Stomach smooth muscle (tissue), 2 donors: ENCODE measurements at regions not wholly inside any gene's neighbourhood (a gene's known extent, or its start where the extent isn't known, plus 50 kb on each side); places are given as distances from the start of the nearest gene placed in this dataset.

Experiments
- H3K27ac ChIP-seq: one replicate; pipeline ENCODE4 v1.7.0; 2013; ENCODE audit warnings: mild to moderate bottlenecking, low read length, inconsistent platforms
- H3K27me3 ChIP-seq, 2 donors: one replicate each; pipeline ENCODE4 v1.7.0; 2013; ENCODE audit warnings: low read length in 2 of 2; ENCODE audit not compliant: insufficient read depth in 2 of 2, control insufficient read depth in 1 of 2
- H3K36me3 ChIP-seq, 2 donors: one replicate each; pipeline ENCODE4 v1.7.0; 2013; ENCODE audit warnings: low read length in 2 of 2; ENCODE audit not compliant: control insufficient read depth in 2 of 2, insufficient read depth in 2 of 2
- H3K4me1 ChIP-seq: one replicate; pipeline ENCODE4 v1.7.0; 2013; ENCODE audit warnings: low read length; ENCODE audit not compliant: control insufficient read depth, insufficient read depth
- H3K4me3 ChIP-seq, 2 donors: one replicate each; pipeline ENCODE4 v1.7.0; 2013; ENCODE audit warnings: low read length in 2 of 2
- H3K9ac ChIP-seq, 2 donors: one replicate each; pipeline ENCODE4 v1.7.0; 2013; ENCODE audit warnings: low read length in 2 of 2, mild to moderate bottlenecking in 1 of 2
- H3K9me3 ChIP-seq, 2 donors: one replicate each; pipeline ENCODE4 v1.7.0; 2013; ENCODE audit warnings: low read length in 2 of 2; ENCODE audit not compliant: control insufficient read depth in 2 of 2
- donor health status: healthy.
- donor health status: Pancreatic carcinoma.

DNA sequence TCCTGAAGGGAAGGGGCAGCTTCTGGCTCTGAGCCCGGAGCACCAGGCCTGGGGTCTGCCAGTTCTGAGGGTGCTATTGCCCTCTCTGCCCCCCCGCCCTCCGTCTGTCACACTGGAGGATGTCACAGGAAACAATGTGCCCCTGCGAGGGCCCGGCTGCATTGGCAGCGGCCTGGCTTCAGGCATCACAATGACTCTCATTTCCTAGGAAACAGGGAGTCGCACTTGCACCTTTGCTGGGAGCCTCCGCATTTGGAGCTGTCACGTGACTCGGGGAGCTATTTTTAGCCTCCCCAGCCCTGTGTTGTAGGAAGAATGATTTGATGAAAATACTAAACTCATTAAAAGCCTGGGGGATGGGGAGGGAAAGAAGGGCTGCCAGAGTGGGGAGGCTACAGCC is 518.9 kb downstream of the SHQ1 start:
- peaks cover 15% of the 10 kb centered on the region for H3K4me1 ChIP-seq
- peaks cover 0 to 2% of the 10 kb centered on the region in 2 donors for H3K27me3 ChIP-seq
- peak overlapping the region in 1 of 2 donors; percentile 47 for H3K4me3 ChIP-seq
- H3K27ac ChIP-seq: no peak overlapping the region
- no peak overlapping the region for H3K9ac ChIP-seq
- no peaks in the 10 kb centered on the region for H3K36me3 ChIP-seq
- no peaks in the 10 kb centered on the region for H3K9me3 ChIP-seq

- Histone ChIP-seq H3K4me1 (peaks cover 15% of the 10 kb centered on the region), H3K9me3 (no peaks in the 10 kb centered on the region), H3K27me3 (peaks cover 0 to 2% of the 10 kb centered on the region in 2 donors), H3K36me3 (no peaks in the 10 kb centered on the region), H3K27ac (no peak overlapping the region), H3K4me3 (peak overlapping the region in 1 of 2 donors; percentile 47), H3K9ac (no peak overlapping the region)
Observed at GRCh38 chr3:72328755-72329277, 519.4 kb downstream of the SHQ1 start.

GRCh38 chr3:72327008-72327407 is 521.2 kb downstream of the SHQ1 start:
- Histone ChIP-seq H3K27ac (no peak overlapping the region), H3K4me1 (peaks cover 15% of the 10 kb centered on the region)

DNA sequence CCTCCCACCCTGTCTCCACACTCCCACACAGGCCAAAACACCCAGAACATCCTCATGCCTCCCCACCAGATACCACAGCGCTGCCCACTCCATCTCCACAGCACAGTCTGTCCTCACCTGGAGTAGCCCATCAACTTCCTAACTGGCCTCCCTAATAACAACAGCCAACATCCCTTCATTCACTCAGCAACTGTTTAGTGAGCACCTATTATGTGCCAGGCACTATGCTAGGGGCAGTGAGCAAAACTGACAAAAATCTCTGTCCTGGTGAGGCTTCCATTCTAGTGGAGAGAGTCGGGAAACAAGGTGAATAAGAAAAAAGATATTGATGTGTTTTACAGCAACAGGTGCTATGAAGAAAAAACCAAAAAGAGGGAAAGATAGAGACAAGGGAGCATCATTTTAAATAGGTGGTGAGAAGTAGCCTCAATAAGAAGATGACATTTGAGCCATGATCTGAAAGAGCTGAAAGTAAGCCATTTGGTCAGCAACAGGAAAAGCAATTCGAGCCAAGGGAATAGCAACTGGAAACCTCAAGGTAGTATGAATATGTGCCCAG is 523.9 kb downstream of the SHQ1 start:
- Histone ChIP-seq H3K27ac (no peak overlapping the region), H3K4me3 (no peak overlapping the region), H3K27me3 (no peaks in the 10 kb centered on the region), H3K4me1 (peaks cover 7% of the 10 kb centered on the region), H3K36me3 (no peaks in the 10 kb centered on the region), H3K9ac (no peak overlapping the region), H3K9me3 (peaks cover 0 to 8% of the 10 kb centered on the region in 2 donors)

More at GRCh38 chr3:72327008-72327407, 521.2 kb downstream of the SHQ1 start:
- Histone ChIP-seq H3K4me3 (no peak overlapping the region), H3K27me3 (no peaks in the 10 kb centered on the region), H3K36me3 (no peaks in the 10 kb centered on the region), H3K9me3 (no peaks in the 10 kb centered on the region), H3K9ac (no peak overlapping the region)

DNA sequence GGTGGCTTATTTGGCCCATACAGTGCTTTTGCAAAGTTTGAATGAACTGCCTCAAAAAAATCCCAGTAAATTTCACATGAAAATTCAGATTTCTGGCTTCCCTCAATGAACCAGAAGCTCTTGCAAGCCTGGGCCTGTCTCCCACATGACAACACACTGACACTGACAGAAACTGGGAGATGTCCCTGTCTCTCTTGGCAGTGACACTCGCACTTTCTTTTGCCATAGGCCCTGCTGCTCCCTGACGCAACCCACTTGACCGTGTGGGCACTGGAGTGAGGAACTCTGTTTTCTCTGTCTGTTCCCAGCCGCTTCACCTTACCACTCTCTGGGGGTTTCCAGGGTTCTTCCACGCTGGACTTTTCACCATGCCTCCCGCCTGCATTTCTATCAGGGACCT is 524.5 kb downstream of the SHQ1 start:
- peaks cover 0 to 8% of the 10 kb centered on the region in 2 donors for H3K9me3 ChIP-seq
- no peaks in the 10 kb centered on the region for H3K36me3 ChIP-seq
- H3K27me3 ChIP-seq: no peaks in the 10 kb centered on the region
- peaks cover 2% of the 10 kb centered on the region for H3K4me1 ChIP-seq
- no peak overlapping the region for H3K4me3 ChIP-seq
- H3K27ac ChIP-seq: no peak overlapping the region
- H3K9ac ChIP-seq: no peak overlapping the region

- Histone ChIP-seq H3K9ac (no peak overlapping the region), H3K27ac (no peak overlapping the region), H3K27me3 (no peaks in the 10 kb centered on the region), H3K4me1 (peaks cover 4% of the 10 kb centered on the region), H3K4me3 (no peak overlapping the region), H3K36me3 (no peaks in the 10 kb centered on the region), H3K9me3 (peaks cover 0 to 8% of the 10 kb centered on the region in 2 donors)
Observed at GRCh38 chr3:72322264-72322976, 525.8 kb downstream of the SHQ1 start.

DNA sequence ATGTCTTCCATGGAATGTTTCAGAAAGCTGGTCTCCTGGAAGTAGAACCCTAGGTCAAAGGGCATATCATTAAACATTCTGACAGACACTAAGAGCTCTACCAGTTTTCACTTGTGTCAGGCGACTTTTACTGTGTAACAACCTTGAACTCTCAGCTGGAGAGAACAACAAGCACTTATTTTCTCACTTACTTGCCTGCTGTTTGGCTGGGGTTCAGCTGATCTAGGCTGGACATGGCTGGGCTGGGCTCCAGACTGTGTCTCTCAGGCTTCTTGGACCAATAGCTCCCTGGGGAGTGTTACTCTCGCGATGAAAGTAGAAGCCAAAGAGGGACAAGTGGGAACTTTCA is 527.3 kb downstream of the SHQ1 start:
- H3K9ac ChIP-seq: no peak overlapping the region
- H3K9me3 ChIP-seq: peaks cover 0 to 8% of the 10 kb centered on the region in 2 donors
- H3K27me3 ChIP-seq: no peaks in the 10 kb centered on the region
- no peaks in the 10 kb centered on the region for H3K36me3 ChIP-seq
- peaks cover 4% of the 10 kb centered on the region for H3K4me1 ChIP-seq
- no peak overlapping the region for H3K27ac ChIP-seq
- H3K4me3 ChIP-seq: no peak overlapping the region

DNA sequence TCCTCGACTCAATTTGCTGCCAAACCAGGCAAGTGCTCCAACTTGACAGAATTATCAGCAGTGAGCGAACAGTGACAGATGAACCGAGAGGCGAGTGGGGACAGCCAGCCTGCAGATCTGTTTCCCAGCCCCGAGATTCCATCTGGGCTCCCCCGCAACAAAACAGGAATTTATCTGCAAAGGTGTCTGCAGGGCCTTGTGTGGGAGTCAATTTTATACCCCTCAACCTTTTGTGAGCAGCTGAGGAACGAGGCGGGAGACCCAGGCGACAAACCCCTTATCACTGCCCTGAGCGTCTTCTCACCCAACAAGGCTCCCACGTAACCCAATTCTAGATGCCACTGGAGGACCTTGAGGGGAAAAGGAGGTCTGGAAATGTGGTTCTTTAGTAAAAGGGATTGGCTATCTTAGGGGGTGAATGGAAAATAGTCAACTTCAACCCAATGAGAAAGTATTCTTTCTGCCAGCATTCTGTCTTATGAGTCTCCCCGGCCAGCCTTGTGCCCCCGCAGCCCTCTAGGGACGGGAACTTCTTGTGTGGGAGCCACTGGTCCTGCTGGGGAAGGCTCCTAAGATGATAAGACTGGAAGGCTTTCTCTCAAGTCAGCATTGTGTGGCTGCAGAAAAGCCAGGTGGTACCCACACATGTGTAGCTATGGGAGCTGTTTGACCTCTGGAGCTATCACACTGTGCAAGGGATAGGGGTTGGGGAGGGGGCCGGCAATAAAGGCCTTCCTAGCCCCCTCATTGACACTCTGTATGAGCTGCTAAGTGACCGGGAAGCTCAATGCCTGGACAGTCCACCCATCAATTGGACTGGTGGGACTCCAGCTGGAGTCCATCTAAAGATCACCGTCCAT is 527.9 kb downstream of the SHQ1 start:
- H3K4me3 ChIP-seq: no peak overlapping the region
- H3K27ac ChIP-seq: no peak overlapping the region
- H3K9me3 ChIP-seq: peaks cover 0 to 8% of the 10 kb centered on the region in 2 donors
- no peaks in the 10 kb centered on the region for H3K27me3 ChIP-seq
- no peaks in the 10 kb centered on the region for H3K36me3 ChIP-seq
- H3K4me1 ChIP-seq: peaks cover 4% of the 10 kb centered on the region
- no peak overlapping the region for H3K9ac ChIP-seq

DNA sequence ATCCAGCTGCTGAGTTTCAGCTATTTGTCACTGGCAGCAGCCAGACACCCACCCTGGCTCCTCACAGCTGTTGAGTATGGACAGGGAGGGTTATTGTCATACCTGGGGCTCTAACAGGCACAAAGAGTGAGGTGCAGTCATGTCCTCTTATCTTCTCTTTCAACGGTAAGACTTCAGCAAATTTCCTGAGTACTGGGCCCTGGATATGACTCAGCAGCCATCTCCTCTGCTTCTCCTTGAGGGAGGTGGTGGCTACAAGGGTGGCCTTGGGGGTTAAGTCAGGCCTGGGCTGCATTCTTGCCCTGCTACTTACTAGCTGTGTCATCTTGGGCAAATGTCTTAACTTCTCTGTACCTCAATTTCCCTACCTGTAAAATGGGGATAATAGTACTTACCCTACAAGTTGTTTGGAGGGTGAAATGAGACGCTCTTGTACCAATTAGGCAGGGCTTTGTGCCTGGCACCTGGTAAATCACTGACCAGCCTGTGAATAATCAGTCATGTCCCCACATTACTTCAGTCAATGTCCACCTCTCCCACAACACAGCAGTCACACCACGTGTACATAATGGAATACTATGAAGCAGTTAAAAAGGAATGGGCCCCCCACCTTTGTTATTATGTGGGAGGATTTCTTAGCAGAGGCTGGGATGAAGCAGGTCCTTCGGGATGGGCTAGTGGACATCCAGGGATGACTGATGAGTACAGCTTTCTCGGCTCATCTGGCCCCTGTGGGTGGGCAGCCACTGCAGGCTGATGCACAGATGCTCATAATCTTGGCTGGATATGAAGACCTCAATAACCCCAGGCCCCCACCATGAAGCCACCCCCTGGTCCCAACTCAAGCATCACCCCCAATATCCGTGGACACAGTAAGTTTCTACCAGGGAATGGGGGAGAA is 528.8 kb downstream of the SHQ1 start:
- H3K27me3 ChIP-seq: no peaks in the 10 kb centered on the region
- H3K9me3 ChIP-seq: peaks cover 0 to 8% of the 10 kb centered on the region in 2 donors
- no peak overlapping the region for H3K9ac ChIP-seq
- H3K4me1 ChIP-seq: peaks cover 4% of the 10 kb centered on the region
- H3K36me3 ChIP-seq: no peaks in the 10 kb centered on the region
- H3K4me3 ChIP-seq: no peak overlapping the region
- no peak overlapping the region for H3K27ac ChIP-seq
